NT2/D1 (cell line): ENCODE measurements at regions not wholly inside any gene's neighbourhood (a gene's known extent, or its start where the extent isn't known, plus 50 kb on each side); places are given as distances from the start of the nearest gene placed in this dataset.

ENCODE experiments used
- SUZ12 ChIP-seq: IDR thresholded peaks from 2 replicates; pipeline ENCODE4 v1.6.1; 2011; ENCODE audit not compliant: insufficient read length, insufficient read depth; ENCODE audit errors: extremely low read depth
- ZNF274 ChIP-seq: IDR thresholded peaks from 2 replicates; pipeline ENCODE4 v1.6.1; 2011; ENCODE audit warnings: mild to moderate bottlenecking, low read depth, low read length

DNA sequence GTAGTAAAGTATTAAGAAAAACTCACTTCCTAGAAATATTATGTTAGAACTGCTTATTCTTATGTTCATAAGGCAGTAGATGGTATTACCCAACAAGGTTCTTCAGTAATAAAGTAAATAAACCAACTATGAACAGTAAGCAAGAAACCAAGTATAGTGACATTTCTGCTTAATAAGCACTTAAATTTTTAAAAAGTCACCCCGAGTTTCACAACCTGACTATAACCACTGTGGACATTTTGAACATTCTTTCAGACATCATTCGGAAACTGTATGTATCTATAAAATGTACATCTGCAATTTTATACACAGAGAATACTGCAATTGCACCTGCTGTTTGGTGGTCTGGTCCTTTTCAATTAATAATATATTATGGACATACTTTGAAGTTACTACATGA is 1073.6 kb downstream of the XPNPEP1 start:
- TF ChIP-seq ZNF274 (no peak), SUZ12 (no peak)
